ENCODE measurements at regions not wholly inside any gene's neighbourhood (a gene's known extent, or its start where the extent isn't known, plus 50 kb on each side); places are given as distances from the start of the nearest gene placed in this dataset.
"Not testable (repeated sequence)": the region's sequence is repeated elsewhere in the genome, so short reads cannot be mapped to it uniquely, and the experiment has no call there.

GRCh38 chr2:4101936-4102335 is 398.6 kb downstream of the DCDC2C start:
- TF ChIP-seq CTCF (conservative IDR thresholded peaks at IDR 0.05; ENCODE audit: control insufficient read depth, insufficient read depth, low read depth, low read length): no peak
- no peak for DNase-seq (ENCODE audit: low read depth)
- no peak overlapping the region for H3K4me3 ChIP-seq (ENCODE audit: control insufficient read depth, low read depth, low read length)

GRCh38 chr2:4107179-4107578 is 403.8 kb downstream of the DCDC2C start:
- no peak for TF ChIP-seq CTCF (conservative IDR thresholded peaks at IDR 0.05; ENCODE audit: control insufficient read depth, insufficient read depth, low read depth, low read length)
- DNase-seq (ENCODE audit: low read depth): no peak
- no peak overlapping the region for H3K4me3 ChIP-seq (ENCODE audit: control insufficient read depth, low read depth, low read length)

- no peak for DNase-seq (ENCODE audit: low read depth)
- no peak for TF ChIP-seq CTCF (conservative IDR thresholded peaks at IDR 0.05; ENCODE audit: control insufficient read depth, insufficient read depth, low read depth, low read length)
- H3K4me3 ChIP-seq (ENCODE audit: control insufficient read depth, low read depth, low read length): no peak overlapping the region
These were observed 406.9 kb downstream of the DCDC2C start for GRCh38 chr2:4110273-4110672.

- not testable (repeated sequence) for DNase-seq (ENCODE audit: low read depth); H3K4me3 ChIP-seq (ENCODE audit: control insufficient read depth, low read depth, low read length)
These were observed 412.1 kb downstream of the DCDC2C start for GRCh38 chr2:4115435-4115834.

GRCh38 chr2:4122726-4123125 is 419.4 kb downstream of the DCDC2C start:
- no peak for TF ChIP-seq CTCF (conservative IDR thresholded peaks at IDR 0.05; ENCODE audit: control insufficient read depth, insufficient read depth, low read depth, low read length)
- H3K4me3 ChIP-seq (ENCODE audit: control insufficient read depth, low read depth, low read length): no peak overlapping the region
- no peak for DNase-seq (ENCODE audit: low read depth)

GRCh38 chr2:4130651-4131050 is 427.3 kb downstream of the DCDC2C start:
- no peak overlapping the region for H3K4me3 ChIP-seq (ENCODE audit: control insufficient read depth, low read depth, low read length)
- TF ChIP-seq CTCF (conservative IDR thresholded peaks at IDR 0.05; ENCODE audit: control insufficient read depth, insufficient read depth, low read depth, low read length): no peak
- no peak for DNase-seq (ENCODE audit: low read depth)

- no peak for TF ChIP-seq CTCF (conservative IDR thresholded peaks at IDR 0.05; ENCODE audit: control insufficient read depth, insufficient read depth, low read depth, low read length)
- no peak overlapping the region for H3K4me3 ChIP-seq (ENCODE audit: control insufficient read depth, low read depth, low read length)
- no peak for DNase-seq (ENCODE audit: low read depth)
These were observed 431.5 kb downstream of the DCDC2C start for GRCh38 chr2:4134551-4135550.
